Endothelial cell of umbilical vein (primary cell): ENCODE measurements at regions not wholly inside any gene's neighbourhood (a gene's known extent, or its start where the extent isn't known, plus 50 kb on each side); places are given as distances from the start of the nearest gene placed in this dataset.

Source experiments
- BruUV-seq: library from RNA; stranded (reverse); fragments of 400-500 nt; replicated peaks from 2 replicates; lab custom pipeline; 2021; lab: Mats Ljungman, UMichigan
- CTCF ChIA-PET: fragments of 300-600, 350-600 bp; sonication (Branson Sonifier 250); formaldehyde crosslinking; loops from one replicate; lab custom pipeline; 2021; ENCODE audit warnings: antibody characterized with exemption, inconsistent platforms; lab: Charles Lee
- POLR2A ChIA-PET: fragments of 300-600, 350-600 bp; sonication (Branson Sonifier 250); formaldehyde crosslinking; loops from one replicate; lab custom pipeline; 2021; ENCODE audit warnings: antibody characterized with exemption, inconsistent platforms; lab: Charles Lee
- DNase-seq: peaks from one replicate; pipeline ENCODE4 v3.0.0-alpha.2; 2011; ENCODE audit warnings: low read depth, low spot score
- FAIRE-seq: peaks from 2 replicates; lab custom pipeline; 2011; peaks lifted over from hg19 to GRCh38; lab: Jason Lieb, UNC
- H2AFZ ChIP-seq: 2 replicates; pipeline ENCODE4 v1.6.0; 2012; ENCODE audit warnings: low read depth, low read length, control low read depth, inconsistent platforms
- H3K27ac ChIP-seq: 2 replicates; pipeline ENCODE4 v1.5.1; 2011; ENCODE audit warnings: low read depth, mild to moderate bottlenecking, control low read depth, low read length, moderate library complexity; ENCODE audit not compliant: insufficient read depth
- H3K27me3 ChIP-seq, 2 experiments: 2 replicates each; pipeline versions ENCODE4 v1.6.0 to v1.6.1; 2011; ENCODE audit warnings: low read length in 2 of 2, mixed read lengths in 1 of 2; ENCODE audit not compliant: control insufficient read depth in 2 of 2, insufficient read depth in 2 of 2
- H3K36me3 ChIP-seq, 2 experiments: 2 replicates in 1 of 2; 3 replicates in 1 of 2; pipeline ENCODE4 v1.5.1; 2011; ENCODE audit warnings: low read length in 2 of 2, mild to moderate bottlenecking in 1 of 2, moderate library complexity in 1 of 2; ENCODE audit not compliant: control insufficient read depth in 2 of 2, insufficient read depth in 2 of 2; ENCODE audit errors: extremely low read depth in 1 of 2
- H3K4me1 ChIP-seq: 3 replicates; pipeline ENCODE4 v1.5.1; 2011; ENCODE audit warnings: mild to moderate bottlenecking, low read length; ENCODE audit not compliant: control insufficient read depth, insufficient read depth; ENCODE audit errors: extremely low read depth
- H3K4me2 ChIP-seq: 2 replicates; pipeline ENCODE4 v1.6.1; 2011; ENCODE audit warnings: low read length, control low read depth, mixed read lengths; ENCODE audit not compliant: insufficient read depth
- H3K4me3 ChIP-seq, 3 experiments: fragments of 200-600 bp in 1 of 3; sonication (generic), shearing (Covaris generic) in 1 of 3; replicated peaks in 1 of 3; 2 replicates each; pipeline ENCODE4 v1.5.1; 2011 to 2016; ENCODE audit warnings: control low read depth in 3 of 3, low read length in 3 of 3, mild to moderate bottlenecking in 2 of 3, inconsistent platforms in 1 of 3, low read depth in 1 of 3, moderate library complexity in 1 of 3; ENCODE audit not compliant: insufficient read depth in 1 of 3
- H3K79me2 ChIP-seq: 2 replicates; pipeline ENCODE4 v1.6.0; 2012; ENCODE audit warnings: low read length, inconsistent platforms; ENCODE audit not compliant: control insufficient read depth, insufficient read depth
- H3K9ac ChIP-seq: replicated peaks from 2 replicates; pipeline ENCODE3; 2011; ENCODE audit warnings: low read length, control low read depth; ENCODE audit not compliant: insufficient read depth; ENCODE audit errors: extremely low read depth
- H3K9me1 ChIP-seq: replicated peaks from 3 replicates; pipeline ENCODE4 v1.6.0; 2011; ENCODE audit warnings: mild to moderate bottlenecking, low read length; ENCODE audit not compliant: control insufficient read depth, insufficient read depth; ENCODE audit errors: extremely low read depth
- H3K9me3 ChIP-seq: replicated peaks from 2 replicates; pipeline ENCODE4 v1.5.1; 2012; ENCODE audit warnings: low read length, inconsistent platforms; ENCODE audit not compliant: control insufficient read depth, insufficient read depth
- H4K20me1 ChIP-seq: replicated peaks from 2 replicates; pipeline ENCODE3; 2011; ENCODE audit warnings: mild to moderate bottlenecking, low read length; ENCODE audit not compliant: control insufficient read depth, insufficient read depth; ENCODE audit errors: extremely low read depth
- CTCF ChIP-seq, 2 donors: IDR thresholded peaks; 1 replicate in 1 of 2; 2 replicates in 1 of 2; pipeline ENCODE4 v1.5.1; 2011; ENCODE audit warnings: low read length in 2 of 2, mild to moderate bottlenecking in 2 of 2, moderate library complexity in 2 of 2, control low read depth in 1 of 2, inconsistent platforms in 1 of 2, low read depth in 1 of 2; ENCODE audit not compliant: insufficient read depth in 1 of 2; ENCODE audit errors: extremely low read depth in 1 of 2
- EZH2 ChIP-seq: IDR thresholded peaks from 2 replicates; pipeline ENCODE4 v1.6.1; 2012; ENCODE audit warnings: borderline replicate concordance, low read depth, mild to moderate bottlenecking, moderate library complexity, low read length, inconsistent platforms; ENCODE audit not compliant: severe bottlenecking
- FOS ChIP-seq: IDR thresholded peaks from 2 replicates; pipeline ENCODE4 v1.6.1; 2011; ENCODE audit warnings: mild to moderate bottlenecking, low read length, moderate library complexity, borderline replicate concordance; ENCODE audit not compliant: insufficient read depth
- GATA2 ChIP-seq: IDR thresholded peaks from 2 replicates; pipeline ENCODE4 v1.7.0; 2011; ENCODE audit warnings: low read depth, mild to moderate bottlenecking, moderate library complexity, mixed read lengths, low read length; ENCODE audit not compliant: insufficient read length, insufficient read depth
- JUN ChIP-seq: IDR thresholded peaks from 2 replicates; pipeline ENCODE4 v1.6.1; 2011; ENCODE audit warnings: borderline replicate concordance, low read depth; ENCODE audit not compliant: insufficient read length, insufficient read depth
- MYC ChIP-seq: IDR thresholded peaks from one replicate; pipeline ENCODE4 v1.6.1; 2011; ENCODE audit warnings: mild to moderate bottlenecking, low read depth, low read length
- POLR2A ChIP-seq: IDR thresholded peaks from 2 replicates; pipeline ENCODE4 v1.6.1; 2012; ENCODE audit warnings: low read depth, mild to moderate bottlenecking, control low read depth, low read length
- POLR2AphosphoS5 ChIP-seq: IDR thresholded peaks from 2 replicates; pipeline ENCODE4 v1.6.1; 2012; ENCODE audit warnings: low read depth, mild to moderate bottlenecking, control low read depth, low read length, moderate library complexity; ENCODE audit not compliant: insufficient read depth
- dilution Hi-C: fragments of 300-500 bp; cut with MboI; formaldehyde crosslinking; loops from one replicate; pipeline ENCODE4 v1.15.0; 2019; ENCODE audit warnings: low sequenced_read_pairs; ENCODE audit not compliant: extremely low pct_ligation_motif_present
- intact Hi-C: fragments of 100-400 bp; cut with micrococcal nuclease; formaldehyde crosslinking; loops from one replicate; pipeline ENCODE4 v1.10.0; 2022
- TF ChIP-seq, protein P1 (sequence below): IDR thresholded peaks from 2 replicates; pipeline ENCODE4 v1.6.1; 2011; ENCODE audit not compliant: insufficient read depth, insufficient read length

DNA sequence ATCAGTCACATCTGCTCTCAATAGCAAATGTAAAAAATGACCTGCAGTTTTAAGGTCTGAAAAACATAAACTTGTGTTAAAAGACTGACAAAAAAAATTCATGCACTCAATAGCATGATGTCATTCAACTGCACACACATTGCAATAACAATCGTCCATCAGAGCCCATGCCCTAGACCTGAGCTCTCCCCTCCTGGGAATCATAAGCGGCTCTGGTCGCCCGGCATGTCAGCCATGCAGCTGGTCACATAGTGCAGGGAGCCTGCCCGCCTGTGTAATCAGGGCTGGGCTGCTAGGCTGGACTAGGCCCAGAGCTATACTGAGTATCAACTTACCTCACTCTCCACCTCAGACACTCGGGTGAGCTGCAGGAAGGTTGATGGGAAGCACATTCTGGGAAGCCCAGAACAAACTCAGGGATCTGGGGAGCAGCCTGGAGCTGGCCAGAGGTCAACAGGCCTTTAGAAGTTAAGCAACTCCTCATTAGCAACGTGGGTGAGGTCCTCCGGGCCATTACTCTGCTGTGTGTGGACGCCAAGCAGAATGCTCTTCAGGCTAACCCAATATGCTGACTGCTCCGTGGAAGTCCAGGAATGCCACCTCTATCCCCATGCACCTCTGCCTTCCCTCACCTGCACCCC lies 165.5 kb downstream of the TTC32 start:
- no peak overlapping the region for H3K9ac ChIP-seq
- no TSS peak for BruUV-seq
- H3K79me2 ChIP-seq = no peaks in the 10 kb centered on the region
- H3K4me2 ChIP-seq = no peak overlapping the region
- CTCF ChIA-PET = interaction anchor here (1.0 kb wide), 1 partner anchor 10 kb away, joined by 3 read pairs; no protein-coding TSS in a partner anchor
- no peaks in the 10 kb centered on the region for H3K9me1 ChIP-seq
- no peak for TF ChIP-seq FOS
- intact Hi-C loops (no loop called here), dilution Hi-C loops (no loop called here)
- H3K27me3 ChIP-seq = peaks cover 3% of the 10 kb centered on the region in 2 experiments
- no peaks in the 10 kb centered on the region for H3K4me1 ChIP-seq
- H3K9me3 ChIP-seq = no peaks in the 10 kb centered on the region
- no peak for FAIRE-seq
- H3K4me3 ChIP-seq = no peak overlapping the region
- H4K20me1 ChIP-seq = no peaks in the 10 kb centered on the region
- POLR2A ChIA-PET = no interaction called here
- H3K27ac ChIP-seq = no peak overlapping the region
- no peak for DNase-seq
- H3K36me3 ChIP-seq = no peaks in the 10 kb centered on the region
- no peak overlapping the region for H2AFZ ChIP-seq

DNA sequence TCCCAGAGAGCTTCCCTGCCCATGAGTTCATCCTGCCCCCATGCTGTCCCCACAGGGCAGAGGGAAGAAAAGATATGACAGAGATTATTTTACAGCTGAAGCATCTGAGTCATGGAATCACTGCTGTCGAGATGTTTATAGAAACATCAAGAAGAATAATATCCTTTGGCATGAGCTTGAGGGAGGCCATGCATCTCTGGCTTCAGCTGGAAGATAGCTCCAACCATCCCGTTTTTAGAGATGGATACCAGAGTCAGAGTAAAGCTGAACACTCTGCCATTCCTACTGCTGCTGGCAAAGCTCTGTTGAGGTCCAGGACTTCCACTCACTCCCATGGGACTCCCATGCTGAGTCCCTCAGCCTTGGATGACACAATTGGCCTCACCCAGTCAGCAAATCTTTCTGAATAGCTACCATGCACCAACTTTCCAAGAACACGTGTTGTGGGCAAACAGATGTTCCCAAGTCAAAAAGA lies 167.8 kb downstream of the TTC32 start:
- H3K4me3 ChIP-seq = no peak overlapping the region
- H3K4me2 ChIP-seq = no peak overlapping the region
- TF ChIP-seq POLR2AphosphoS5 = no peak
- TF ChIP-seq, protein P1, sequence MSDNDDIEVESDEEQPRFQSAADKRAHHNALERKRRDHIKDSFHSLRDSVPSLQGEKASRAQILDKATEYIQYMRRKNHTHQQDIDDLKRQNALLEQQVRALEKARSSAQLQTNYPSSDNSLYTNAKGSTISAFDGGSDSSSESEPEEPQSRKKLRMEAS = no peak
- TF ChIP-seq FOS = no peak
- TF ChIP-seq GATA2 = no peak
- no peak for TF ChIP-seq POLR2A
- TF ChIP-seq JUN = no peak
- TF ChIP-seq EZH2 = no peak
- TF ChIP-seq CTCF (IDR thresholded peaks at IDR 0.05; ENCODE audit: extremely low read depth in 1 of 2, insufficient read depth in 1 of 2, low read depth in 1 of 2, low read length in 2 of 2) = no peak
- no peak for TF ChIP-seq MYC
- no TSS peak for BruUV-seq
- H3K9me1 ChIP-seq = no peaks in the 10 kb centered on the region
- H2AFZ ChIP-seq = no peak overlapping the region
- no peaks in the 10 kb centered on the region for H3K79me2 ChIP-seq
- no peaks in the 10 kb centered on the region for H3K36me3 ChIP-seq
- H3K27ac ChIP-seq = no peak overlapping the region
- no peak overlapping the region for H3K9ac ChIP-seq
- no peaks in the 10 kb centered on the region for H3K9me3 ChIP-seq
- H3K4me1 ChIP-seq = no peaks in the 10 kb centered on the region
- ChIA-PET CTCF (no interaction called here), POLR2A (no interaction called here)
- dilution Hi-C loops (no loop called here), intact Hi-C loops (no loop called here)
- H4K20me1 ChIP-seq = no peaks in the 10 kb centered on the region
- peaks cover 3% of the 10 kb centered on the region in 2 experiments for H3K27me3 ChIP-seq
- FAIRE-seq (no peak), DNase-seq (no peak)
